ENCODE measurements at regions not wholly inside any gene's neighbourhood (a gene's known extent, or its start where the extent isn't known, plus 50 kb on each side); places are given as distances from the start of the nearest gene placed in this dataset.

GRCh38 chr5:180436936-180437335, 57.2 kb upstream of the CNOT6 start:
- Histone ChIP-seq H3K27me3 (ENCODE audit: control insufficient read depth in 2 of 2, insufficient read depth in 2 of 2, low read length in 2 of 2) (no peaks in the 10 kb centered on the region), H3K27ac (ENCODE audit: insufficient read depth, low read depth, low read length) (no peak overlapping the region), H3K4me1 (ENCODE audit: control insufficient read depth, extremely low read depth, insufficient read depth, low read length) (no peaks in the 10 kb centered on the region), H3K9me3 (replicated peaks; ENCODE audit: control insufficient read depth, insufficient read depth, low read length) (no peaks in the 10 kb centered on the region), H3K9me1 (replicated peaks; ENCODE audit: control insufficient read depth, extremely low read depth, insufficient read depth, low read length) (no peaks in the 10 kb centered on the region), H3K79me2 (ENCODE audit: control insufficient read depth, insufficient read depth, low read length) (no peaks in the 10 kb centered on the region), H3K4me2 (ENCODE audit: insufficient read depth, low read length) (no peak overlapping the region), H3K9ac (replicated peaks; ENCODE audit: extremely low read depth, insufficient read depth, low read length) (no peak overlapping the region), H2AFZ (ENCODE audit: low read depth, low read length) (no peak overlapping the region), H3K4me3 (replicated peaks in 1 of 3; ENCODE audit: insufficient read depth in 1 of 3, low read depth in 1 of 3, low read length in 3 of 3) (no peak overlapping the region), H4K20me1 (replicated peaks; ENCODE audit: control insufficient read depth, extremely low read depth, insufficient read depth, low read length) (no peaks in the 10 kb centered on the region), H3K36me3 (ENCODE audit: control insufficient read depth in 2 of 2, extremely low read depth in 1 of 2, insufficient read depth in 2 of 2, low read length in 2 of 2) (no peaks in the 10 kb centered on the region)
- dilution Hi-C loops (cut with MboI; ENCODE audit: extremely low pct_ligation_motif_present, low sequenced_read_pairs) = no loop called here
- intact Hi-C loops (cut with micrococcal nuclease) = no loop called here
- ChIA-PET POLR2A (no interaction called here), CTCF (no interaction called here)
- TF ChIP-seq CTCF (IDR thresholded peaks at IDR 0.05; ENCODE audit: extremely low read depth in 1 of 2, insufficient read depth in 1 of 2, low read depth in 1 of 2, low read length in 2 of 2) (no peak), JUN (IDR thresholded peaks at IDR 0.05; ENCODE audit: borderline replicate concordance, insufficient read depth, insufficient read length, low read depth) (no peak), POLR2A (IDR thresholded peaks at IDR 0.05; ENCODE audit: low read depth, low read length) (no peak)
- FAIRE-seq (no peak), DNase-seq (ENCODE audit: low read depth, low spot score) (no peak)
- BruUV-seq (replicated peaks) = no TSS peak

GRCh38 chr5:180437336-180437735, 56.8 kb upstream of the CNOT6 start:
- H3K9ac ChIP-seq (replicated peaks; ENCODE audit: extremely low read depth, insufficient read depth, low read length) = no peak overlapping the region
- no peaks in the 10 kb centered on the region for H4K20me1 ChIP-seq (replicated peaks; ENCODE audit: control insufficient read depth, extremely low read depth, insufficient read depth, low read length)
- no peak for FAIRE-seq
- H3K9me3 ChIP-seq (replicated peaks; ENCODE audit: control insufficient read depth, insufficient read depth, low read length) = no peaks in the 10 kb centered on the region
- H3K79me2 ChIP-seq (ENCODE audit: control insufficient read depth, insufficient read depth, low read length) = no peaks in the 10 kb centered on the region
- no peak overlapping the region for H3K4me2 ChIP-seq (ENCODE audit: insufficient read depth, low read length)
- H3K4me3 ChIP-seq (replicated peaks in 1 of 3; ENCODE audit: insufficient read depth in 1 of 3, low read depth in 1 of 3, low read length in 3 of 3) = no peak overlapping the region
- no peak for DNase-seq (ENCODE audit: low read depth, low spot score)
- no peaks in the 10 kb centered on the region for H3K9me1 ChIP-seq (replicated peaks; ENCODE audit: control insufficient read depth, extremely low read depth, insufficient read depth, low read length)
- BruUV-seq (replicated peaks) = no TSS peak
- no peak overlapping the region for H2AFZ ChIP-seq (ENCODE audit: low read depth, low read length)
- dilution Hi-C loops (cut with MboI; ENCODE audit: extremely low pct_ligation_motif_present, low sequenced_read_pairs) = no loop called here
- TF ChIP-seq EZH2 (IDR thresholded peaks at IDR 0.05; ENCODE audit: borderline replicate concordance, low read depth, low read length, severe bottlenecking) = no peak
- no peak for TF ChIP-seq MYC (IDR thresholded peaks at IDR 0.05; ENCODE audit: low read depth, low read length)
- no peak for TF ChIP-seq POLR2A (IDR thresholded peaks at IDR 0.05; ENCODE audit: low read depth, low read length)
- no peak for TF ChIP-seq POLR2AphosphoS5 (IDR thresholded peaks at IDR 0.05; ENCODE audit: insufficient read depth, low read depth, low read length)
- TF ChIP-seq JUN (IDR thresholded peaks at IDR 0.05; ENCODE audit: borderline replicate concordance, insufficient read depth, insufficient read length, low read depth) = no peak
- no peak for TF ChIP-seq GATA2 (IDR thresholded peaks at IDR 0.05; ENCODE audit: insufficient read depth, insufficient read length, low read depth, low read length)
- TF ChIP-seq MAX (IDR thresholded peaks at IDR 0.05; ENCODE audit: insufficient read depth, insufficient read length) = no peak
- no peak for TF ChIP-seq FOS (IDR thresholded peaks at IDR 0.05; ENCODE audit: borderline replicate concordance, insufficient read depth, low read length)
- H3K27ac ChIP-seq (ENCODE audit: insufficient read depth, low read depth, low read length) = no peak overlapping the region
- intact Hi-C loops (cut with micrococcal nuclease) = no loop called here
- ChIA-PET POLR2A (no interaction called here), CTCF (no interaction called here)
- H3K27me3 ChIP-seq (ENCODE audit: control insufficient read depth in 2 of 2, insufficient read depth in 2 of 2, low read length in 2 of 2) = no peaks in the 10 kb centered on the region
- no peaks in the 10 kb centered on the region for H3K4me1 ChIP-seq (ENCODE audit: control insufficient read depth, extremely low read depth, insufficient read depth, low read length)
- no peaks in the 10 kb centered on the region for H3K36me3 ChIP-seq (ENCODE audit: control insufficient read depth in 2 of 2, extremely low read depth in 1 of 2, insufficient read depth in 2 of 2, low read length in 2 of 2)
